IMR-90 (cell line): ENCODE measurements at regions not wholly inside any gene's neighbourhood (a gene's known extent, or its start where the extent isn't known, plus 50 kb on each side); places are given as distances from the start of the nearest gene placed in this dataset.

ENCODE experiments used
- ATAC-seq: fragments of 200-7000 bp; cut with Tn5 transposase; 2 replicates; pipeline ENCODE4 v1.9.1; 2020; ENCODE audit warnings: low read depth, mild to moderate bottlenecking, moderate library complexity
- BruUV-seq: library from RNA; stranded (reverse); fragments of 400-500 nt; replicated peaks from 2 replicates; lab custom pipeline; 2021; lab: Mats Ljungman, UMichigan
- CTCF ChIA-PET: fragments of 300-600 bp; formaldehyde crosslinking; extraction: SDS; loops from one replicate; lab custom pipeline; 2021; ENCODE audit warnings: antibody characterized with exemption; lab: Yijun Ruan, JAX
- POLR2A ChIA-PET: fragments of 300-600 bp; sonication (Branson Sonifier 250); formaldehyde crosslinking; loops from one replicate; lab custom pipeline; 2022; ENCODE audit warnings: antibody characterized with exemption; ENCODE audit not compliant: unreplicated experiment; lab: Charles Lee
- DNase-seq: peaks from one replicate; pipeline ENCODE4 v3.0.0; 2013
- H2AFZ ChIP-seq: replicated peaks from 2 replicates; pipeline ENCODE3; 2013; ENCODE audit warnings: low read length, mild to moderate bottlenecking; ENCODE audit not compliant: poor library complexity
- H2AK5ac ChIP-seq: 2 replicates; pipeline ENCODE4 v1.6.1; 2013; ENCODE audit warnings: low read depth, low read length, inconsistent platforms
- H2AK9ac ChIP-seq: replicated peaks from 2 replicates; pipeline ENCODE3; 2013; ENCODE audit warnings: mild to moderate bottlenecking, low read depth, low read length, moderate library complexity; ENCODE audit not compliant: poor library complexity
- H2BK120ac ChIP-seq: 2 replicates; pipeline ENCODE4 v1.6.1; 2013; ENCODE audit warnings: low read depth, low read length, inconsistent platforms
- H2BK15ac ChIP-seq: 3 replicates; pipeline ENCODE4 v1.6.1; 2013; ENCODE audit warnings: low read depth, low read length, inconsistent platforms
- H2BK20ac ChIP-seq: 2 replicates; pipeline ENCODE4 v1.6.1; 2013; ENCODE audit warnings: low read depth, mild to moderate bottlenecking, inconsistent platforms, low read length, moderate library complexity
- H2BK5ac ChIP-seq: 2 replicates; pipeline ENCODE4 v1.6.1; 2013; ENCODE audit warnings: mild to moderate bottlenecking, low read depth, low read length, inconsistent platforms; ENCODE audit not compliant: poor library complexity, severe bottlenecking
- H3K14ac ChIP-seq: replicated peaks from 2 replicates; pipeline ENCODE4 v1.6.1; 2013; ENCODE audit warnings: low read depth, low read length, inconsistent platforms
- H3K18ac ChIP-seq: 2 replicates; pipeline ENCODE4 v1.6.1; 2013; ENCODE audit warnings: low read depth, low read length, control low read depth
- H3K23ac ChIP-seq: 2 replicates; pipeline ENCODE4 v1.6.1; 2013; ENCODE audit warnings: low read depth, low read length, inconsistent platforms
- H3K27ac ChIP-seq: 2 replicates; pipeline ENCODE4 v1.5.1; 2013; ENCODE audit warnings: mild to moderate bottlenecking, control low read depth, low read length; ENCODE audit not compliant: insufficient read depth
- H3K27me3 ChIP-seq: 2 replicates; pipeline ENCODE4 v1.6.1; 2013; ENCODE audit warnings: low read length; ENCODE audit not compliant: control insufficient read depth, insufficient read depth
- H3K36me3 ChIP-seq: 2 replicates; pipeline ENCODE4 v1.6.1; 2013; ENCODE audit warnings: low read length, mixed read lengths; ENCODE audit not compliant: control insufficient read depth, insufficient read depth
- H3K4ac ChIP-seq: 2 replicates; pipeline ENCODE4 v1.6.1; 2013; ENCODE audit warnings: low read depth, low read length, inconsistent platforms
- H3K4me1 ChIP-seq: 2 replicates; pipeline ENCODE4 v1.6.1; 2013; ENCODE audit warnings: low read length, mixed read lengths; ENCODE audit not compliant: control insufficient read depth, insufficient read depth
- H3K4me2 ChIP-seq: 2 replicates; pipeline ENCODE4 v1.6.1; 2013; ENCODE audit warnings: low read depth, mild to moderate bottlenecking, control low read depth, low read length, moderate library complexity
- H3K4me3 ChIP-seq: 2 replicates; pipeline ENCODE4 v1.5.1; 2013; ENCODE audit warnings: low read depth, mild to moderate bottlenecking, control low read depth, low read length, moderate library complexity; ENCODE audit not compliant: insufficient read depth
- H3K56ac ChIP-seq: 2 replicates; pipeline ENCODE4 v1.6.1; 2013; ENCODE audit warnings: low read length, inconsistent platforms; ENCODE audit not compliant: insufficient read depth; ENCODE audit errors: extremely low read depth
- H3K79me1 ChIP-seq, 2 experiments: 2 replicates each; pipeline ENCODE4 v1.6.1; 2013; ENCODE audit warnings: low read length in 2 of 2, inconsistent platforms in 1 of 2, low read depth in 1 of 2
- H3K9ac ChIP-seq: 2 replicates; pipeline ENCODE4 v1.6.1; 2013; ENCODE audit warnings: low read depth, low read length, control low read depth
- H3K9me1 ChIP-seq: 2 replicates; pipeline ENCODE4 v1.6.1; 2013; ENCODE audit warnings: low read length, inconsistent platforms; ENCODE audit not compliant: insufficient read depth
- H3K9me3 ChIP-seq: 2 replicates; pipeline ENCODE4 v1.6.1; 2013; ENCODE audit warnings: low read length; ENCODE audit not compliant: control insufficient read depth, insufficient read depth
- H4K20me1 ChIP-seq: 2 replicates; pipeline ENCODE4 v1.6.1; 2013; ENCODE audit warnings: low read length, inconsistent platforms; ENCODE audit not compliant: insufficient read depth
- H4K5ac ChIP-seq: 2 replicates; pipeline ENCODE4 v1.6.1; 2013; ENCODE audit warnings: mild to moderate bottlenecking, low read depth, low read length, control low read depth
- H4K8ac ChIP-seq, 2 experiments: 2 replicates each; pipeline ENCODE4 v1.6.1; 2013; ENCODE audit warnings: low read depth in 2 of 2, low read length in 2 of 2, control low read depth in 1 of 2, inconsistent platforms in 1 of 2
- H4K91ac ChIP-seq: 2 replicates; pipeline ENCODE4 v1.6.1; 2013; ENCODE audit warnings: low read depth, low read length, inconsistent platforms; ENCODE audit not compliant: insufficient read depth
- CTCF ChIP-seq: conservative IDR thresholded peaks from 2 replicates; pipeline ENCODE4 v1.5.1; 2012; ENCODE audit warnings: mild to moderate bottlenecking, low read depth, low read length, improper control_type of control experiment
- MAFK ChIP-seq: IDR thresholded peaks from 2 replicates; pipeline ENCODE4 v1.6.1; 2012; ENCODE audit warnings: low read depth, low read length, improper control_type of control experiment
- WGBS, 2 experiments: methylation state at CpG; one replicate each; pipeline versions ENCODE4 v1.1.5 to v1.1.7; 2013; ENCODE audit warnings: missing lambda C conversion rate in 2 of 2; ENCODE audit not compliant: insufficient read length in 1 of 2; ENCODE audit errors: extremely low coverage in 2 of 2; 5-methylcytosine and 5-hydroxymethylcytosine counted together
- dilution Hi-C: fragments of 300-500 bp; cut with HindIII; formaldehyde crosslinking; loops from one replicate; pipeline ENCODE4 v1.14.3; 2018; ENCODE audit warnings: low sequenced_read_pairs; ENCODE audit not compliant: unreplicated experiment
- in situ Hi-C: fragments of 300-500 bp; cut with MboI; formaldehyde crosslinking; loops from 3 replicates; pipeline ENCODE4 v1.14.3; 2019; ENCODE audit warnings: low sequenced_read_pairs, inconsistent platforms, mixed read lengths
- intact Hi-C: fragments of 100-400 bp; cut with micrococcal nuclease; formaldehyde crosslinking; loops from 2 replicates; pipeline ENCODE4 v1.10.0; 2022

GRCh38 chr17:79560527-79560926, 50.3 kb downstream of the RBFOX3 start:
- no TSS peak for BruUV-seq
- CTCF ChIA-PET = no interaction called here

More at GRCh38 chr17:79560527-79560926, 50.3 kb downstream of the RBFOX3 start:
- Histone ChIP-seq H2AFZ (no peak overlapping the region), H3K27ac (no peak overlapping the region), H3K4ac (no peak overlapping the region), H2BK15ac (no peak overlapping the region), H3K9ac (no peak overlapping the region), H3K23ac (no peak overlapping the region), H3K4me2 (no peak overlapping the region), H2BK120ac (no peak overlapping the region), H3K4me1 (no peaks in the 10 kb centered on the region), H3K56ac (no peak overlapping the region), H2AK9ac (no peak overlapping the region), H4K20me1 (no peaks in the 10 kb centered on the region), H3K4me3 (no peak overlapping the region), H4K91ac (no peak overlapping the region), H2BK20ac (no peak overlapping the region), H3K18ac (no peak overlapping the region), H3K27me3 (no peaks in the 10 kb centered on the region; the same call in 1 of the 2 replicates), H4K8ac (no peak overlapping the region), H3K14ac (no peak overlapping the region), H3K36me3 (no peaks in the 10 kb centered on the region), H2BK5ac (no peak overlapping the region), H3K9me3 (peaks cover 2% of the 10 kb centered on the region; the same call in 1 of the 2 replicates), H4K5ac (no peak overlapping the region), H3K9me1 (no peaks in the 10 kb centered on the region), H3K79me1 (no peaks in the 10 kb centered on the region), H2AK5ac (no peak overlapping the region)
- POLR2A ChIA-PET = no interaction called here
- no peak for DNase-seq
- in situ Hi-C loops = no loop called here
- no peak for ATAC-seq
- 89% methylated on average over 3 of the region's 13 CpGs; no CpG with 5 or more reads in 1 of the 2 experiments for WGBS, 2 experiments
- TF ChIP-seq CTCF (no peak), MAFK (no peak)
- dilution Hi-C loops = no loop called here
- intact Hi-C loops = no loop called here
